SK-MEL-5 (cell line): ENCODE measurements at regions not wholly inside any gene's neighbourhood (a gene's known extent, or its start where the extent isn't known, plus 50 kb on each side); places are given as distances from the start of the nearest gene placed in this dataset.

Source experiments
- DNase-seq: peaks from one replicate; pipeline ENCODE4 v3.0.0-alpha.2; 2016; ENCODE audit warnings: low read depth, low spot score
- in situ Hi-C: cut with HindIII; loops from 2 replicates; pipeline ENCODE4 v1.10.0; 2016; ENCODE audit warnings: low sequenced_read_pairs, high pct_unique_total_duplicates, low pct_unique_long_range_greater_than_20kb

- in situ Hi-C loops = no loop called here
- no peak for DNase-seq
Observed at GRCh38 chr15:94177112-94177511, 54.2 kb upstream of the MCTP2 start.

GRCh38 chr15:94175420-94175819 lies 55.9 kb upstream of the MCTP2 start:
- no peak for DNase-seq
- in situ Hi-C loops = no loop called here

GRCh38 chr15:94174399-94174802 lies 57.0 kb upstream of the MCTP2 start:
- in situ Hi-C loops = loop anchor here (25.0 kb wide), 1 partner anchor 163 kb away; no protein-coding TSS in a partner anchor
- DNase-seq = no peak

GRCh38 chr15:94168250-94168649 lies 63.1 kb upstream of the MCTP2 start:
- DNase-seq = peak; percentile 22
- in situ Hi-C loops = loop anchor here (25.0 kb wide), 1 partner anchor 169 kb away; no protein-coding TSS in a partner anchor

GRCh38 chr15:94164971-94165370 lies 66.4 kb upstream of the MCTP2 start:
- in situ Hi-C loops = loop anchor here (25.0 kb wide), 1 partner anchor 172 kb away; no protein-coding TSS in a partner anchor
- DNase-seq = no peak

- in situ Hi-C loops = loop anchor here (25.0 kb wide), 1 partner anchor 173 kb away; no protein-coding TSS in a partner anchor
Observed at GRCh38 chr15:94164202-94164807, 67.1 kb upstream of the MCTP2 start.

GRCh38 chr15:94162939-94163338 lies 68.4 kb upstream of the MCTP2 start:
- DNase-seq = no peak
- in situ Hi-C loops = loop anchor here (25.0 kb wide), 1 partner anchor 174 kb away; no protein-coding TSS in a partner anchor

More at GRCh38 chr15:94164202-94164807, 67.1 kb upstream of the MCTP2 start:
- peak; percentile 91 for DNase-seq

GRCh38 chr15:94154255-94154654 lies 77.1 kb upstream of the MCTP2 start:
- in situ Hi-C loops = loop anchor here (25.0 kb wide), 1 partner anchor 183 kb away; no protein-coding TSS in a partner anchor
- DNase-seq = no peak

- DNase-seq = no peak
- in situ Hi-C loops = no loop called here
Observed at GRCh38 chr15:94145046-94145445, 86.3 kb upstream of the MCTP2 start.

- in situ Hi-C loops = no loop called here
- DNase-seq = no peak
Observed at GRCh38 chr15:94141802-94142201, 89.6 kb upstream of the MCTP2 start.

- peak; percentile 38 for DNase-seq
- in situ Hi-C loops = no loop called here
Observed at GRCh38 chr15:94135486-94136147, 95.7 kb upstream of the MCTP2 start.

GRCh38 chr15:94131875-94132274 lies 99.5 kb upstream of the MCTP2 start:
- in situ Hi-C loops = no loop called here
- DNase-seq = peak; percentile 21

GRCh38 chr15:94130504-94130903 lies 100.9 kb upstream of the MCTP2 start:
- in situ Hi-C loops = no loop called here
- DNase-seq = no peak

- in situ Hi-C loops = no loop called here
- no peak for DNase-seq
Observed at GRCh38 chr15:94127006-94127405, 104.4 kb upstream of the MCTP2 start.

GRCh38 chr15:94125698-94126097 lies 105.7 kb upstream of the MCTP2 start:
- no peak for DNase-seq
- in situ Hi-C loops = no loop called here

GRCh38 chr15:94125156-94125555 lies 106.2 kb upstream of the MCTP2 start:
- in situ Hi-C loops = no loop called here
- no peak for DNase-seq

GRCh38 chr15:94122516-94122915 lies 108.8 kb upstream of the MCTP2 start:
- DNase-seq = no peak
- in situ Hi-C loops = no loop called here

GRCh38 chr15:94119923-94120775 lies 111.2 kb upstream of the MCTP2 start:
- in situ Hi-C loops = no loop called here
- peak; percentile 91 for DNase-seq
